Mammary epithelial cell (primary cell): ENCODE measurements at regions not wholly inside any gene's neighbourhood (a gene's known extent, or its start where the extent isn't known, plus 50 kb on each side); places are given as distances from the start of the nearest gene placed in this dataset.

Experiments used
- CTCF ChIP-seq, 2 donors: IDR thresholded peaks in 1 of 2; conservative IDR thresholded peaks in 1 of 2; 2 replicates each; pipeline ENCODE4 v1.5.1; 2011 to 2012; ENCODE audit warnings: inconsistent platforms in 2 of 2, low read length in 2 of 2, mild to moderate bottlenecking in 2 of 2, control low read depth in 1 of 2, low read depth in 1 of 2; ENCODE audit not compliant: insufficient read depth in 1 of 2; ENCODE audit errors: extremely low read depth in 1 of 2
- EZH2 ChIP-seq: IDR thresholded peaks from 2 replicates; pipeline ENCODE4 v1.6.1; 2012; ENCODE audit warnings: low read length, inconsistent platforms, borderline replicate concordance

- TF ChIP-seq CTCF (conservative IDR thresholded peaks at IDR 0.05 in 1 of 2, IDR thresholded peaks at IDR 0.05 in 1 of 2; ENCODE audit: extremely low read depth in 1 of 2, insufficient read depth in 1 of 2, low read depth in 1 of 2, low read length in 2 of 2) (no peak), EZH2 (no peak)
Observed at GRCh38 chr12:115830633-115831032, 446.9 kb downstream of the MED13L start.
